Lower lobe of right lung (tissue), 2 donors: ENCODE measurements at regions not wholly inside any gene's neighbourhood (a gene's known extent, or its start where the extent isn't known, plus 50 kb on each side); places are given as distances from the start of the nearest gene placed in this dataset.
A peak's percentile ranks its signal among the peaks of the same experiment; 100 is the strongest.
"Not testable (repeated sequence)": the region's sequence is repeated elsewhere in the genome, so short reads cannot be mapped to it uniquely, and the experiment has no call there.

Experiments used
- ATAC-seq, 2 donors: fragments of 200-7000 bp; cut with Tn5 transposase; one replicate each; pipeline ENCODE4 v1.9.1; 2020 to 2022; ENCODE audit warnings: mild to moderate bottlenecking in 2 of 2, moderate library complexity in 2 of 2
- DNase-seq: peaks from one replicate; pipeline ENCODE4 v3.0.0-alpha.2; 2020
- H3K27ac ChIP-seq: fragments of 200-600 bp; one replicate; pipeline ENCODE4 v1.8.0; 2022
- H3K27me3 ChIP-seq: fragments of 200-600 bp; one replicate; pipeline ENCODE4 v1.8.0; 2022; ENCODE audit warnings: low read depth
- H3K36me3 ChIP-seq: fragments of 200-600 bp; one replicate; pipeline ENCODE4 v1.8.0; 2022; ENCODE audit warnings: mild to moderate bottlenecking
- H3K4me1 ChIP-seq: fragments of 200-600 bp; one replicate; pipeline ENCODE4 v1.8.0; 2022
- H3K4me3 ChIP-seq: fragments of 200-600 bp; one replicate; pipeline ENCODE4 v1.8.0; 2022; ENCODE audit warnings: mild to moderate bottlenecking
- H3K9me3 ChIP-seq: fragments of 200-600 bp; one replicate; pipeline ENCODE4 v1.8.0; 2022
- intact Hi-C: fragments of 100-400 bp; cut with DNase I; formaldehyde crosslinking; loops from one replicate; pipeline ENCODE4 v1.11.0; 2022
- TF ChIP-seq, protein P1 (sequence below): fragments of 200-600 bp; IDR thresholded peaks from one replicate; pipeline ENCODE4 v1.8.0; 2022; ENCODE audit warnings: antibody characterized with exemption, mild to moderate bottlenecking
- donor health status: DM: no; HTN: yes; CAD: no; lungs with severe emphysema.

GRCh38 chr11:69205743-69206612 lies 50.2 kb downstream of the SMIM38 start:
- H3K4me3 ChIP-seq = no peak overlapping the region
- H3K27ac ChIP-seq = no peak overlapping the region
- intact Hi-C loops = no loop called here
- TF ChIP-seq, protein P1, sequence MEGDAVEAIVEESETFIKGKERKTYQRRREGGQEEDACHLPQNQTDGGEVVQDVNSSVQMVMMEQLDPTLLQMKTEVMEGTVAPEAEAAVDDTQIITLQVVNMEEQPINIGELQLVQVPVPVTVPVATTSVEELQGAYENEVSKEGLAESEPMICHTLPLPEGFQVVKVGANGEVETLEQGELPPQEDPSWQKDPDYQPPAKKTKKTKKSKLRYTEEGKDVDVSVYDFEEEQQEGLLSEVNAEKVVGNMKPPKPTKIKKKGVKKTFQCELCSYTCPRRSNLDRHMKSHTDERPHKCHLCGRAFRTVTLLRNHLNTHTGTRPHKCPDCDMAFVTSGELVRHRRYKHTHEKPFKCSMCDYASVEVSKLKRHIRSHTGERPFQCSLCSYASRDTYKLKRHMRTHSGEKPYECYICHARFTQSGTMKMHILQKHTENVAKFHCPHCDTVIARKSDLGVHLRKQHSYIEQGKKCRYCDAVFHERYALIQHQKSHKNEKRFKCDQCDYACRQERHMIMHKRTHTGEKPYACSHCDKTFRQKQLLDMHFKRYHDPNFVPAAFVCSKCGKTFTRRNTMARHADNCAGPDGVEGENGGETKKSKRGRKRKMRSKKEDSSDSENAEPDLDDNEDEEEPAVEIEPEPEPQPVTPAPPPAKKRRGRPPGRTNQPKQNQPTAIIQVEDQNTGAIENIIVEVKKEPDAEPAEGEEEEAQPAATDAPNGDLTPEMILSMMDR = no peak
- no peaks in the 10 kb centered on the region for H3K27me3 ChIP-seq
- H3K36me3 ChIP-seq = no peaks in the 10 kb centered on the region
- DNase-seq (no peak), ATAC-seq (no peak)
- no peaks in the 10 kb centered on the region for H3K9me3 ChIP-seq
- H3K4me1 ChIP-seq = no peaks in the 10 kb centered on the region

- H3K4me1 ChIP-seq, H3K4me3 ChIP-seq, H3K9me3 ChIP-seq, H3K27me3 ChIP-seq, H3K36me3 ChIP-seq, intact Hi-C loops, DNase-seq: not testable (repeated sequence)
- H3K27ac ChIP-seq = peak overlapping the region; percentile 31
- peak; percentile 2 to 39 for ATAC-seq
These were observed 50.9 kb downstream of the SMIM38 start for GRCh38 chr11:69206613-69206965.

DNA sequence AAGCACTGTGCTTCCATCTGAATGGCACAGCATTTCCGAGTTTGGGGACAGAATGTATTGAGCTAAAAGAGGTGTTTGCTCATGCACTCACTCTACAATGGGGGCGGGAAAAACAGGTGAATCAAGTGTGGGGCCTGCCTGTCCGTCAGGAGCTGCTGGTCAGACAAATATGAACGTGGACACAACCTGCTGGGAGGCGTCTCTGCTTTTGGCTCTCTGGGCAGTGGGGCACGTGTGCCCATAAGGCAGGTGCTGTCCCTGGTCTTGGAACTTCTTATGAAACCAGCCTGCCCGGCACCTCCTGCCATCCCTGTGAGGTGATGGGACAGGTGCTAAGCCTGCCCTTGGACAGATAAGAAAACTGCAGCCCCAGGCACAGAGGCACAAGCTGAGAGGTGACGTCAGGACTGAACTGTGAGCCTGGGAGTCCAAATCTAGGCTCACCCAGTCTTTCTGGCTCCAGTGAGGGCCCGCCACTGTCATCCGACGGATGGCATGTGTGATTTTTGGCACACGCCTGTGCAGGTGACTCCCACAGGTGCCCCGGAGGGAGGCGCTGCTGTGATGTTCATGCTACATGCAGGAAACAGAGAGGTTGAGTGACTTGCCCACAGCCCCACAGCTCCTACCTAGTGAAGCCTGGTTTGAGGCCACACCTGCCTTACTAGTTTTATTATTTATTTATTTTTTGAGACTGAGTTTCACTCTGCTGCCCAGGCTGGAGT lies 51.6 kb downstream of the SMIM38 start:
- Histone ChIP-seq H3K4me3 (no peak overlapping the region), H3K36me3 (no peaks in the 10 kb centered on the region), H3K27ac (peak overlapping the region; percentile 31), H3K4me1 (no peaks in the 10 kb centered on the region), H3K27me3 (no peaks in the 10 kb centered on the region), H3K9me3 (no peaks in the 10 kb centered on the region)
- TF ChIP-seq, protein P1 = no peak
- intact Hi-C loops = no loop called here
- DNase-seq (peak; percentile 69), ATAC-seq (peak; percentile 84 to 88)

GRCh38 chr11:69208190-69209037 lies 52.7 kb downstream of the SMIM38 start:
- ATAC-seq (no peak), DNase-seq (no peak)
- no peak overlapping the region for H3K4me3 ChIP-seq
- no peaks in the 10 kb centered on the region for H3K36me3 ChIP-seq
- TF ChIP-seq, protein P1 = no peak
- H3K4me1 ChIP-seq = no peaks in the 10 kb centered on the region
- no peaks in the 10 kb centered on the region for H3K27me3 ChIP-seq
- intact Hi-C loops = no loop called here
- no peaks in the 10 kb centered on the region for H3K9me3 ChIP-seq
- H3K27ac ChIP-seq = no peak overlapping the region

- H3K27me3 ChIP-seq = no peaks in the 10 kb centered on the region
- DNase-seq (no peak), ATAC-seq (no peak)
- no peak overlapping the region for H3K4me3 ChIP-seq
- intact Hi-C loops = no loop called here
- H3K9me3 ChIP-seq = no peaks in the 10 kb centered on the region
- H3K36me3 ChIP-seq = no peaks in the 10 kb centered on the region
- no peak overlapping the region for H3K27ac ChIP-seq
- no peaks in the 10 kb centered on the region for H3K4me1 ChIP-seq
- TF ChIP-seq, protein P1 = no peak
These were observed 53.3 kb downstream of the SMIM38 start for GRCh38 chr11:69209038-69209350.
